ENCODE measurements at regions not wholly inside any gene's neighbourhood (a gene's known extent, or its start where the extent isn't known, plus 50 kb on each side); places are given as distances from the start of the nearest gene placed in this dataset.

GRCh38 chr10:83374741-83375140 lies 764.6 kb upstream of the GHITM start:
- intact Hi-C loops (cut with DNase I), result no loop called here
- Histone ChIP-seq H3K4me3 (no peak overlapping the region), H3K36me3 (no peaks in the 10 kb centered on the region), H3K27ac (no peak overlapping the region), H3K9me3 (no peaks in the 10 kb centered on the region), H3K27me3 (no peaks in the 10 kb centered on the region), H3K4me1 (no peaks in the 10 kb centered on the region)
- DNase-seq (ENCODE audit: low spot score in 2 of 2), result no peak
- TF ChIP-seq CTCF (IDR thresholded peaks at IDR 0.05), result no peak

GRCh38 chr10:83375274-83375673 lies 764.0 kb upstream of the GHITM start:
- intact Hi-C loops (cut with DNase I), result no loop called here
- Histone ChIP-seq H3K4me1 (no peaks in the 10 kb centered on the region), H3K4me3 (no peak overlapping the region), H3K9me3 (no peaks in the 10 kb centered on the region), H3K27me3 (no peaks in the 10 kb centered on the region), H3K27ac (no peak overlapping the region), H3K36me3 (no peaks in the 10 kb centered on the region)
- DNase-seq (ENCODE audit: low spot score in 2 of 2), result no peak
- TF ChIP-seq CTCF (IDR thresholded peaks at IDR 0.05), result no peak

GRCh38 chr10:83397806-83398205 lies 741.5 kb upstream of the GHITM start:
- intact Hi-C loops (cut with DNase I), result no loop called here
- DNase-seq (ENCODE audit: low spot score in 2 of 2), result no peak
- Histone ChIP-seq H3K4me1 (no peaks in the 10 kb centered on the region), H3K9me3 (no peaks in the 10 kb centered on the region), H3K27me3 (no peaks in the 10 kb centered on the region), H3K4me3 (no peak overlapping the region), H3K27ac (no peak overlapping the region), H3K36me3 (no peaks in the 10 kb centered on the region)
- TF ChIP-seq CTCF (IDR thresholded peaks at IDR 0.05), result no peak

- Histone ChIP-seq H3K4me1 (no peaks in the 10 kb centered on the region), H3K36me3 (no peaks in the 10 kb centered on the region), H3K4me3 (no peak overlapping the region), H3K9me3 (no peaks in the 10 kb centered on the region), H3K27ac (no peak overlapping the region), H3K27me3 (no peaks in the 10 kb centered on the region)
- no peak for TF ChIP-seq CTCF (IDR thresholded peaks at IDR 0.05)
- DNase-seq (ENCODE audit: low spot score in 2 of 2), result no peak
- intact Hi-C loops (cut with DNase I), result no loop called here
Observed at GRCh38 chr10:83410570-83410969, 728.7 kb upstream of the GHITM start.

GRCh38 chr10:83425306-83425705 lies 714.0 kb upstream of the GHITM start:
- Histone ChIP-seq H3K4me3 (no peak overlapping the region), H3K9me3 (no peaks in the 10 kb centered on the region), H3K27ac (no peak overlapping the region), H3K27me3 (no peaks in the 10 kb centered on the region), H3K4me1 (no peaks in the 10 kb centered on the region), H3K36me3 (no peaks in the 10 kb centered on the region)
- DNase-seq (ENCODE audit: low spot score in 2 of 2), result no peak
- TF ChIP-seq CTCF (IDR thresholded peaks at IDR 0.05), result no peak
- intact Hi-C loops (cut with DNase I), result no loop called here

- intact Hi-C loops (cut with DNase I), result no loop called here
- DNase-seq (ENCODE audit: low spot score in 2 of 2), result no peak
Observed at GRCh38 chr10:83427101-83427500, 712.2 kb upstream of the GHITM start.

More at GRCh38 chr10:83427101-83427500, 712.2 kb upstream of the GHITM start:
- Histone ChIP-seq H3K9me3 (no peaks in the 10 kb centered on the region), H3K36me3 (no peaks in the 10 kb centered on the region), H3K4me1 (no peaks in the 10 kb centered on the region), H3K4me3 (no peak overlapping the region), H3K27ac (no peak overlapping the region), H3K27me3 (no peaks in the 10 kb centered on the region)
- TF ChIP-seq CTCF (IDR thresholded peaks at IDR 0.05), result no peak

Measured in ascending aorta (tissue), 2 donors.